ENCODE measurements at regions not wholly inside any gene's neighbourhood (a gene's known extent, or its start where the extent isn't known, plus 50 kb on each side); places are given as distances from the start of the nearest gene placed in this dataset.

DNA sequence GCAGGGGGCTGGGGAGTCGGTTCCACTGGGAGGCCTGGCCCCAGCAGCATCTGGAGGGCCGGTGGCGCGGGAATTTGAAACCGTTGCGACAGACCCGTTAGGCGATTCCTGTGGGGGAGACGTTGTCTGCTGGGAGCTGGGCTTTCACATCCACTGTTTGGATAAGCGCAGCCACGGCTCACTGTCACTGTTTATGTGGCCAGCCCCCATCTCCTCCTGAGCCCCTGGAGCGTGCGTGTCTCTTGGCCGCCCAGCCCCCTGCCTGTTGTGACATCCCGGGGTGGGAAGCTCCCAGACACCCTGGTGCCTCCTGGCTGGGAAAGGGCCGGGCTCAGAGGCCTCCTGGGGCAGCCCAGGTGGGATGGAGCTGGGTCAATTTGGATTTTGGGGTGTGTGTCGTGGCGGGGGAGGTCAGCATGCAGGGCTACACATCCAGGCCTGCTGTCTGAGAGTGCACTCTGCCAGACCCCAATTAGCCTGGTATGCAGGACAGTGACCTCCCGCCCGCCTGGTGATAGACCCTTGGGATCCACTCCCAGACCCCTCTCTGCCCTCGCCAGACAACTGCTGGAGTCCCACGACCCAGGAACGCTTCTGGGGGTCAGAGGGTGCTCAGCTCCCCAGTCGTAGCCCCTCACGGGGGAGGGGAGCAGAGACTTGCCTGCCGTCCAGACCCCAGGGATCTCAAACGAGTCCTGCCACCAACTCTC, 62.0 kb upstream of the RNU6ATAC start:
- no peak overlapping the region for H3K4me3 ChIP-seq (ENCODE audit: low read depth, low read length)
- TF ChIP-seq CTCF (IDR thresholded peaks at IDR 0.05; ENCODE audit: insufficient read depth, low read length) = no peak
- no peak for DNase-seq (ENCODE audit: low read depth)

DNA sequence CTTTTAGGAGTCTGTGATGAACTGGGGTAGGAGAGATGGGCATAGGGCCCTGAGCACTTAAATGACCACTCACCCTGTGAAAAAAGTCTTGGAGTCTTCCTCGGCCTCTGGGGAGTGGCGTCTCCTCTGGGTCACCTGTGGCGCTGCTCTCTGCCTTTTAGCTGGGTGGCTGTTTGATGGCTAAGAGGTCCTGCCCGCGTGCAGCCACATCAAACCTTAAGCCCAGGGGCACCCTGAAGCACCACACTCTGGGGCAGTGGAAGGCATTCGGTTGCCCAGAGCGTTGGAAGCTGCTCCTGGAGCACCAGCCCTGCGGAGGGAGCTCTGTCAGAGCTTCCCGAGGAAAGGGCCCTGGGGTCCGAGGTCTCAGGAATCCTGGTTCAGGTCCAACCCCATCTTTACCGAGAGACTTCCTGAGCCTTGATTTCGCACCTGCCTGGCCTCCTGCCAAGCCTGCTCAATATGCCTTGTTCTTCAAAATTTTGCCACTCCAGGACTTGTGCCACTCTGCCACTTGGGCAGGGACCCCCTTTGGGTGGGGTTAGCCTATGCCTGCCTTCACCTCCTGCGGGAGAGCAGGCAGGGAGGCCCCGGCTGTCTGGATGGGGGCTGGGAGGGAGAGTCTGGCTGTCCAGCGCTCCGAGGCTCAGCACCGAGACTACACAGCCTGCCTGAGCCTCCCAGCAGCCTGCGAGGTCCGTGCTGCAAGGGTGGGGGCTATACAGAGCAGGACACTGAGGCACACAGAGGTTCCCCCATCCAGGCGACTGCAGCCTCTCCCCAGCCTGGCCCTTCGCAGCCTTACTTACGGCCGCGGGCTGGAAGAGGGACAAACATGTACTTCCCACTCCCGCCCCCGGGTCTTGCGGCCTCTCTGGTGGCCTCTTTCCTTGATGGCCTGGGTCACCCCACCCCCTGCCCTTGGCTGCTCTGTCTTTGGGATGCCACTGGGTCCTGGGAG, 63.4 kb upstream of the RNU6ATAC start:
- no peak for DNase-seq (ENCODE audit: low read depth)
- no peak overlapping the region for H3K4me3 ChIP-seq (ENCODE audit: low read depth, low read length)
- TF ChIP-seq CTCF (IDR thresholded peaks at IDR 0.05; ENCODE audit: insufficient read depth, low read length) = no peak

DNA sequence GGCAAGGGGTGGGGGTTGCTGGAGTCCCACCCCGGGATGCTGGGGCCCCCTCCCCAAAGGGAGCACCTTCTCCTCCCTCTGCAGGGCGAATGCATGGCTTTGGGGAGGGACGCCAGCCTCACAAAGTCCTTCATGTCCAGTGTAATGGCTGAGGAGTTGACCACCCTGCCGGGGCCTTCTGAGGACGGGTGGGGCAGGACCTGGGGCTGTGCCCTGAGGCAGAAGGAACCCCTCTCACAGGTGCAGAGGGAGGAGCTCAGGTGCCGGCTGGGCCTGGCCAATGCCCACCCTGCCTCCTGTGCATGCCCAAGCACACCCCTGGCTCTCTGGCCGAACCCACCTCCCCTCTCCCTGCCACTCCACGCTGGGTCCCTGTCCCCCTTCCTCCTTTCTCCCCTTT, 64.3 kb upstream of the RNU6ATAC start:
- no peak for TF ChIP-seq CTCF (IDR thresholded peaks at IDR 0.05; ENCODE audit: insufficient read depth, low read length)
- no peak overlapping the region for H3K4me3 ChIP-seq (ENCODE audit: low read depth, low read length)
- no peak for DNase-seq (ENCODE audit: low read depth)

DNA sequence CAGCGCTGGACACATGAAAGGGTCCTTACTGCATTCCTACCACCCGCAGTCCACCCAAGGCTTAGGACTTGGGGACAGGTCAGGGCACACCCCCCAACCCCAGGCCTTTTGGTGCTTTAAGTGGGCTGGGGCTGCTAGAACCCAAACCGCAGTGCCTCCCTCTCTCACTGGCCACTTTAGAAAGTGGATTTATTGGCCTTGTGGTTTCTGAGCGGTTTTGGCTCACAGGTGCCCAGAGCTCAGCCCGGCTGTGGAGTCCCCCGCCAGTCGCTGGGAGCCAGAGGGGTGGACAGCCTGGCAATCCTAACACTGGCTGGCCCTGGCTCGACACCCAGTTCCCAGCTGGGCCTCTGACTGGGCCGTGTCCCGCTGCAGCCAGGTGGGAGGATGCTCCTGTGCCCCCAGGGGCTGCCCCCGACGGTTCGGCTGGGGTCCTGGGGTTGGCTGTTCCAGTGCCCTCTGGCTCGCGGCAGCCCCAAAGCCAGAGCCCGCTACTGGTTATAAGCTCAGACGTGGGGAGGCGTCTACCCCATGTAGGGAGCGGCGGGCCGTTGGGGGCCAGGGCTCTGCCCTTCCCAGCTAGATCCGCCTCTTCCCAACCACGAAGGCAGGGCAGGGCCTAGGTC, 65.2 kb upstream of the RNU6ATAC start:
- no peak overlapping the region for H3K4me3 ChIP-seq (ENCODE audit: low read depth, low read length)
- TF ChIP-seq CTCF (IDR thresholded peaks at IDR 0.05; ENCODE audit: insufficient read depth, low read length) = no peak
- DNase-seq (ENCODE audit: low read depth) = no peak

GRCh38 chr9:134230092-134230941, 66.0 kb upstream of the RNU6ATAC start:
- H3K4me3 ChIP-seq (ENCODE audit: low read depth, low read length) = no peak overlapping the region
- TF ChIP-seq CTCF (IDR thresholded peaks at IDR 0.05; ENCODE audit: insufficient read depth, low read length) = no peak
- DNase-seq (ENCODE audit: low read depth) = no peak

- H3K4me3 ChIP-seq (ENCODE audit: low read depth, low read length) = no peak overlapping the region
- DNase-seq (ENCODE audit: low read depth) = no peak
- TF ChIP-seq CTCF (IDR thresholded peaks at IDR 0.05; ENCODE audit: insufficient read depth, low read length) = no peak
Observed at GRCh38 chr9:134230942-134231325, 66.6 kb upstream of the RNU6ATAC start.
